ENCODE measurements at regions not wholly inside any gene's neighbourhood (a gene's known extent, or its start where the extent isn't known, plus 50 kb on each side); places are given as distances from the start of the nearest gene placed in this dataset.
A peak's percentile ranks its signal among the peaks of the same experiment; 100 is the strongest.

- DNase-seq = no peak
- Histone ChIP-seq H3K27ac (no peak overlapping the region), H3K27me3 (replicated peaks in 1 of 7) (no peaks in the 10 kb centered on the region), H3K9me3 (peaks cover 0 to 8% (median 1%) of the 10 kb centered on the region in 8 donors), H3K36me3 (no peaks in the 10 kb centered on the region), H3K4me3 (no peak overlapping the region), H3K4me1 (peaks cover 0 to 9% (median 0%) of the 10 kb centered on the region in 6 donors)
- intact Hi-C loops (cut with DNase I; ENCODE audit: low total_unique reads) = no loop called here
- TF ChIP-seq POLR2A (IDR thresholded peaks at IDR 0.05) (no peak), POLR2AphosphoS5 (IDR thresholded peaks at IDR 0.05) (no peak), CTCF (IDR thresholded peaks at IDR 0.05 in 8 of 11, conservative IDR thresholded peaks at IDR 0.05 in 3 of 11) (no peak)
- WGBS, 5 donors = 80 to 86% (median 82%) methylated on average over 2 of the region's 2 CpGs
Measured at GRCh38 chr1:81242103-81242502, 558.6 kb upstream of the ADGRL2 start.

- Histone ChIP-seq H3K4me1 (peaks cover 0 to 14% (median 0%) of the 10 kb centered on the region in 6 donors), H3K9me3 (no peaks in the 10 kb centered on the region), H3K27me3 (replicated peaks in 1 of 7) (no peaks in the 10 kb centered on the region), H3K27ac (peak overlapping the region in 4 of 8 donors; percentile 47 to 80 (median 68)), H3K36me3 (no peaks in the 10 kb centered on the region), H3K4me3 (peak overlapping the region in 4 of 8 donors; percentile 13 to 50 (median 18))
- 63 to 83% (median 68%) methylated on average over 3 of the region's 3 CpGs for WGBS, 5 donors
- DNase-seq = no peak
- intact Hi-C loops (cut with DNase I; ENCODE audit: low total_unique reads) = no loop called here
- TF ChIP-seq POLR2AphosphoS5 (IDR thresholded peaks at IDR 0.05) = no peak
- no peak for TF ChIP-seq POLR2A (IDR thresholded peaks at IDR 0.05)
- no peak for TF ChIP-seq CTCF (IDR thresholded peaks at IDR 0.05 in 8 of 11, conservative IDR thresholded peaks at IDR 0.05 in 3 of 11)
Measured at GRCh38 chr1:81238129-81238528, 562.6 kb upstream of the ADGRL2 start.

GRCh38 chr1:81237473-81238089, 563.2 kb upstream of the ADGRL2 start:
- Histone ChIP-seq H3K27ac (peak overlapping the region in 5 of 8 donors; percentile 47 to 80 (median 64)), H3K4me3 (peak overlapping the region in 5 of 8 donors; percentile 1 to 50 (median 18)), H3K4me1 (peaks cover 0 to 14% (median 0%) of the 10 kb centered on the region in 6 donors), H3K9me3 (no peaks in the 10 kb centered on the region), H3K27me3 (replicated peaks in 1 of 7) (no peaks in the 10 kb centered on the region), H3K36me3 (no peaks in the 10 kb centered on the region)
- WGBS, 5 donors = 40 to 64% (median 45%) methylated on average over 8 of the region's 8 CpGs
- TF ChIP-seq POLR2A (IDR thresholded peaks at IDR 0.05) (no peak), POLR2AphosphoS5 (IDR thresholded peaks at IDR 0.05) (no peak), CTCF (IDR thresholded peaks at IDR 0.05 in 8 of 11, conservative IDR thresholded peaks at IDR 0.05 in 3 of 11) (no peak)
- intact Hi-C loops (cut with DNase I; ENCODE audit: low total_unique reads) = no loop called here
- DNase-seq = no peak

GRCh38 chr1:81234237-81234636, 566.5 kb upstream of the ADGRL2 start:
- TF ChIP-seq CTCF (IDR thresholded peaks at IDR 0.05 in 8 of 11, conservative IDR thresholded peaks at IDR 0.05 in 3 of 11) = no peak
- TF ChIP-seq POLR2AphosphoS5 (IDR thresholded peaks at IDR 0.05) = no peak
- no peak for TF ChIP-seq POLR2A (IDR thresholded peaks at IDR 0.05)
- Histone ChIP-seq H3K4me3 (no peak overlapping the region), H3K27me3 (replicated peaks in 1 of 7) (no peaks in the 10 kb centered on the region), H3K9me3 (no peaks in the 10 kb centered on the region), H3K4me1 (peaks cover 0 to 22% (median 3%) of the 10 kb centered on the region in 6 donors), H3K27ac (no peak overlapping the region), H3K36me3 (no peaks in the 10 kb centered on the region)
- 86 to 98% (median 92%) methylated on average over 3 of the region's 3 CpGs for WGBS, 5 donors
- intact Hi-C loops (cut with DNase I; ENCODE audit: low total_unique reads) = no loop called here
- DNase-seq = no peak
